Liver (tissue), 8 donors: ENCODE measurements at regions not wholly inside any gene's neighbourhood (a gene's known extent, or its start where the extent isn't known, plus 50 kb on each side); places are given as distances from the start of the nearest gene placed in this dataset.

Experiments used
- DNase-seq: peaks from one replicate; pipeline ENCODE4 v3.0.0-alpha.2; 2017; ENCODE audit warnings: low spot score
- H3K27ac ChIP-seq, 2 donors: one replicate each; pipeline ENCODE4 v1.7.0; 2013; ENCODE audit warnings: inconsistent platforms in 2 of 2, low read length in 2 of 2, control low read depth in 1 of 2, low read depth in 1 of 2, mild to moderate bottlenecking in 1 of 2
- H3K27me3 ChIP-seq, 4 donors: one replicate each; pipeline versions ENCODE4 v1.6.1 to v1.7.0; 2013; ENCODE audit warnings: low read length in 3 of 4, inconsistent platforms in 1 of 4, mild to moderate bottlenecking in 1 of 4, moderate library complexity in 1 of 4; ENCODE audit not compliant: control insufficient read depth in 4 of 4, insufficient read depth in 4 of 4
- H3K36me3 ChIP-seq, 4 donors: one replicate each; pipeline versions ENCODE4 v1.6.1 to v1.7.0; 2013; ENCODE audit warnings: low read length in 3 of 4, mild to moderate bottlenecking in 3 of 4, low read depth in 1 of 4, moderate library complexity in 1 of 4; ENCODE audit not compliant: control insufficient read depth in 4 of 4, insufficient read depth in 3 of 4
- H3K4me1 ChIP-seq, 4 donors: one replicate each; pipeline versions ENCODE4 v1.6.1 to v1.7.0; 2013; ENCODE audit warnings: low read length in 3 of 4, mild to moderate bottlenecking in 3 of 4, moderate library complexity in 1 of 4; ENCODE audit not compliant: control insufficient read depth in 4 of 4, insufficient read depth in 4 of 4
- H3K4me3 ChIP-seq, 3 donors: one replicate each; pipeline versions ENCODE4 v1.6.1 to v1.7.0; 2013; ENCODE audit warnings: low read length in 3 of 3, control low read depth in 1 of 3, low read depth in 1 of 3, mild to moderate bottlenecking in 1 of 3
- H3K9ac ChIP-seq, 2 donors: one replicate each; pipeline ENCODE4 v1.7.0; 2013; ENCODE audit warnings: low read length in 2 of 2, mild to moderate bottlenecking in 2 of 2, moderate library complexity in 2 of 2, control low read depth in 1 of 2, low read depth in 1 of 2
- H3K9me3 ChIP-seq, 4 donors: one replicate each; pipeline versions ENCODE4 v1.6.1 to v1.7.0; 2013; ENCODE audit warnings: low read length in 3 of 4; ENCODE audit not compliant: control insufficient read depth in 4 of 4
- ATF3 ChIP-seq: IDR thresholded peaks from 2 replicates; pipeline ENCODE4 v1.6.1; 2016; ENCODE audit warnings: antibody characterized with exemption
- CTCF ChIP-seq: fragments of 150-350 bp; IDR thresholded peaks from 2 replicates; pipeline ENCODE4 v1.5.1; 2017; ENCODE audit warnings: improper control_type of control experiment, low read depth, low read length; ENCODE audit not compliant: missing input control
- EGR1 ChIP-seq, 2 donors: IDR thresholded peaks; 2 replicates each; pipeline ENCODE4 v1.6.1; 2016 to 2018; ENCODE audit warnings: antibody characterized with exemption in 2 of 2, low read depth in 2 of 2
- FOXA1 ChIP-seq: IDR thresholded peaks from 2 replicates; pipeline ENCODE4 v1.6.1; 2016; ENCODE audit warnings: antibody characterized with exemption
- GABPA ChIP-seq, 2 donors: IDR thresholded peaks in 1 of 2; conservative IDR thresholded peaks in 1 of 2; 2 replicates each; pipeline ENCODE4 v1.6.1; 2016; ENCODE audit warnings: antibody characterized with exemption in 2 of 2, mild to moderate bottlenecking in 1 of 2, moderate library complexity in 1 of 2
- HNF4G ChIP-seq: IDR thresholded peaks from 2 replicates; pipeline ENCODE4 v1.6.1; 2016; ENCODE audit warnings: antibody characterized with exemption
- JUND ChIP-seq, 2 donors: IDR thresholded peaks; 2 replicates each; pipeline ENCODE4 v1.6.1; 2016; ENCODE audit warnings: antibody characterized with exemption in 2 of 2
- MAX ChIP-seq: IDR thresholded peaks from 2 replicates; pipeline ENCODE4 v1.6.1; 2016; ENCODE audit warnings: antibody characterized with exemption
- NR2F2 ChIP-seq: IDR thresholded peaks from 2 replicates; pipeline ENCODE4 v1.6.1; 2016; ENCODE audit warnings: antibody characterized with exemption
- RAD21 ChIP-seq, 2 donors: IDR thresholded peaks; 2 replicates each; pipeline ENCODE4 v1.6.1; 2016; ENCODE audit warnings: antibody characterized with exemption in 2 of 2, mild to moderate bottlenecking in 2 of 2
- REST ChIP-seq: IDR thresholded peaks from 2 replicates; pipeline ENCODE4 v1.6.1; 2016; ENCODE audit warnings: antibody characterized with exemption, mild to moderate bottlenecking
- RXRA ChIP-seq, 2 donors: IDR thresholded peaks; 2 replicates each; pipeline ENCODE4 v1.6.1; 2017 to 2018; ENCODE audit warnings: antibody characterized with exemption in 2 of 2, mild to moderate bottlenecking in 1 of 2
- SP1 ChIP-seq: IDR thresholded peaks from 2 replicates; pipeline ENCODE4 v1.6.1; 2018; ENCODE audit warnings: antibody characterized with exemption, mild to moderate bottlenecking
- YY1 ChIP-seq: IDR thresholded peaks from 2 replicates; pipeline ENCODE4 v1.6.1; 2016; ENCODE audit warnings: antibody characterized with exemption, mild to moderate bottlenecking
- ZBTB33 ChIP-seq: IDR thresholded peaks from 2 replicates; pipeline ENCODE4 v1.6.1; 2016; ENCODE audit warnings: antibody characterized with exemption
- WGBS: extraction: QIAGEN DNeasy Blood & Tissue Kit; methylation state at CpG from one replicate; pipeline ENCODE4 v1.1.7; 2013; 5-methylcytosine and 5-hydroxymethylcytosine counted together
- donor health status: healthy.
- donor health status: healthy.
- donor health status: healthy.
- donor health status: healthy.
- donor health status: healthy.

GRCh38 chr9:83183621-83184020 is 120.7 kb upstream of the RASEF start:
- no peak for DNase-seq
- Histone ChIP-seq H3K27ac (no peak overlapping the region), H3K4me3 (no peak overlapping the region), H3K36me3 (no peaks in the 10 kb centered on the region), H3K9me3 (no peaks in the 10 kb centered on the region), H3K9ac (no peak overlapping the region), H3K4me1 (peaks cover 0 to 10% (median 5%) of the 10 kb centered on the region in 4 donors), H3K27me3 (no peaks in the 10 kb centered on the region)
- no peak for TF ChIP-seq RAD21 (IDR thresholded peaks at IDR 0.05)
- no peak for TF ChIP-seq JUND (IDR thresholded peaks at IDR 0.05)
- no peak for TF ChIP-seq ATF3
- no peak for TF ChIP-seq CTCF
- no peak for TF ChIP-seq NR2F2
- no peak for TF ChIP-seq FOXA1
- TF ChIP-seq RXRA (IDR thresholded peaks at IDR 0.05): no peak
- TF ChIP-seq HNF4G: no peak
- no peak for TF ChIP-seq YY1
- 95% methylated on average over 3 of the region's 3 CpGs for WGBS

GRCh38 chr9:83182071-83182470 is 119.1 kb upstream of the RASEF start:
- DNase-seq: no peak
- H3K9me3 ChIP-seq: no peaks in the 10 kb centered on the region
- H3K36me3 ChIP-seq: no peaks in the 10 kb centered on the region
- H3K27ac ChIP-seq: no peak overlapping the region
- TF ChIP-seq SP1: no peak
- TF ChIP-seq MAX: no peak
- TF ChIP-seq REST: no peak
- TF ChIP-seq GABPA (IDR thresholded peaks at IDR 0.05 in 1 of 2, conservative IDR thresholded peaks at IDR 0.05 in 1 of 2): no peak
- no peak for TF ChIP-seq ATF3
- TF ChIP-seq YY1: no peak
- no peak for TF ChIP-seq EGR1 (IDR thresholded peaks at IDR 0.05; ENCODE audit: low read depth in 2 of 2)
- no peak for TF ChIP-seq ZBTB33
- no peak for TF ChIP-seq CTCF
- no peak overlapping the region for H3K9ac ChIP-seq
- 37% methylated on average over 3 of the region's 3 CpGs for WGBS
- H3K27me3 ChIP-seq: no peaks in the 10 kb centered on the region
- H3K4me3 ChIP-seq: no peak overlapping the region
- peaks cover 0 to 17% (median 6%) of the 10 kb centered on the region in 4 donors for H3K4me1 ChIP-seq
